Left ventricle myocardium inferior (tissue), 1 donor: ENCODE measurements at regions not wholly inside any gene's neighbourhood (a gene's known extent, or its start where the extent isn't known, plus 50 kb on each side); places are given as distances from the start of the nearest gene placed in this dataset.

Experiments used
- DNase-seq: peaks from one replicate; pipeline ENCODE4 v3.0.0-alpha.2; 2020
- H3K27ac ChIP-seq: fragments of 200-600 bp; replicated peaks from 2 replicates; pipeline ENCODE4 v1.8.0; 2021
- H3K27me3 ChIP-seq: fragments of 200-600 bp; 2 replicates; pipeline ENCODE4 v1.8.0; 2021; ENCODE audit warnings: low read depth
- H3K36me3 ChIP-seq: fragments of 200-600 bp; 2 replicates; pipeline ENCODE4 v1.8.0; 2021
- H3K4me1 ChIP-seq: fragments of 200-600 bp; 2 replicates; pipeline ENCODE4 v1.8.0; 2021
- H3K4me3 ChIP-seq: fragments of 200-600 bp; 2 replicates; pipeline ENCODE4 v1.8.0; 2021; ENCODE audit warnings: mild to moderate bottlenecking, moderate library complexity
- H3K9me3 ChIP-seq: fragments of 200-600 bp; replicated peaks from 2 replicates; pipeline ENCODE4 v1.8.0; 2021
- CTCF ChIP-seq: fragments of 200-600 bp; IDR thresholded peaks from 2 replicates; pipeline ENCODE4 v1.8.0; 2021; ENCODE audit warnings: antibody characterized with exemption, mild to moderate bottlenecking, borderline replicate concordance
- intact Hi-C: fragments of 100-400 bp; cut with micrococcal nuclease; formaldehyde crosslinking; loops from one replicate; pipeline ENCODE4 v1.11.0; 2022
- donor health status: DM: no; HTN: yes; CAD: no; lungs with severe emphysema.

GRCh38 chr7:83306502-83306901, 143.8 kb upstream of the PCLO start:
- Histone ChIP-seq H3K4me3 (no peak overlapping the region), H3K27ac (no peak overlapping the region), H3K4me1 (no peaks in the 10 kb centered on the region), H3K27me3 (no peaks in the 10 kb centered on the region), H3K36me3 (no peaks in the 10 kb centered on the region), H3K9me3 (no peaks in the 10 kb centered on the region)
- no peak for TF ChIP-seq CTCF
- DNase-seq = no peak
- intact Hi-C loops = no loop called here

DNA sequence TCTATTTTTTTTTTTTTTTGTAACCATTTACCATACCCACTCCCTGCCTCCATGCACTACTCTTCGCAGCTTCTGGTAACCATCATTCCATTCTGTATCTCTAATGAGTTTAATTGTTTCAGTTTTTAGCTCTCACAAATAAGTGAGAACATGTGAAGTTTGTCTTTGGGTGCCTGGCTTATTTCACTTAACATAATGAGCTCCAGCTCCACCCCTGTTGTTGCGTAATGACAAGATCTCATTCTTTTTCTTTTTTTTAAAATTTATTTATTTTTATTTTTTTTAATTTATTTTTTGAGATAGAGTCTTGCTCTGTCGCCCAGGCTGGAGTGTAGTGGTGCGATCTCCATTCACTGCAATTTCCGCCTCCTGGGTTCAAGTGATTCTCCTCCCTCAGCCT, 142.3 kb upstream of the PCLO start:
- no peak overlapping the region for H3K27ac ChIP-seq
- intact Hi-C loops = no loop called here
- no peaks in the 10 kb centered on the region for H3K27me3 ChIP-seq
- H3K4me1 ChIP-seq = no peaks in the 10 kb centered on the region
- TF ChIP-seq CTCF = no peak
- DNase-seq = no peak
- H3K9me3 ChIP-seq = no peaks in the 10 kb centered on the region
- H3K36me3 ChIP-seq = no peaks in the 10 kb centered on the region
- H3K4me3 ChIP-seq = no peak overlapping the region

GRCh38 chr7:83301416-83301815, 138.7 kb upstream of the PCLO start:
- no peak overlapping the region for H3K4me3 ChIP-seq
- no peaks in the 10 kb centered on the region for H3K27me3 ChIP-seq
- H3K36me3 ChIP-seq = no peaks in the 10 kb centered on the region
- peaks cover 4% of the 10 kb centered on the region for H3K9me3 ChIP-seq
- no peak overlapping the region for H3K27ac ChIP-seq
- no peaks in the 10 kb centered on the region for H3K4me1 ChIP-seq
- DNase-seq = no peak
- no peak for TF ChIP-seq CTCF
- intact Hi-C loops = no loop called here

GRCh38 chr7:83290211-83290610, 127.5 kb upstream of the PCLO start:
- Histone ChIP-seq H3K27me3 (no peaks in the 10 kb centered on the region), H3K27ac (no peak overlapping the region), H3K9me3 (no peaks in the 10 kb centered on the region), H3K36me3 (no peaks in the 10 kb centered on the region), H3K4me1 (no peaks in the 10 kb centered on the region), H3K4me3 (no peak overlapping the region)
- no peak for TF ChIP-seq CTCF
- intact Hi-C loops = no loop called here
- DNase-seq = no peak

- intact Hi-C loops = no loop called here
Observed at GRCh38 chr7:83289419-83289993, 126.8 kb upstream of the PCLO start.

More at GRCh38 chr7:83289419-83289993, 126.8 kb upstream of the PCLO start:
- Histone ChIP-seq H3K36me3 (no peaks in the 10 kb centered on the region), H3K4me1 (no peaks in the 10 kb centered on the region), H3K27ac (no peak overlapping the region), H3K27me3 (no peaks in the 10 kb centered on the region), H3K9me3 (no peaks in the 10 kb centered on the region), H3K4me3 (no peak overlapping the region)
- no peak for DNase-seq
- no peak for TF ChIP-seq CTCF
